ENCODE measurements at regions not wholly inside any gene's neighbourhood (a gene's known extent, or its start where the extent isn't known, plus 50 kb on each side); places are given as distances from the start of the nearest gene placed in this dataset.
"Not testable (repeated sequence)": the region's sequence is repeated elsewhere in the genome, so short reads cannot be mapped to it uniquely, and the experiment has no call there.

DNA sequence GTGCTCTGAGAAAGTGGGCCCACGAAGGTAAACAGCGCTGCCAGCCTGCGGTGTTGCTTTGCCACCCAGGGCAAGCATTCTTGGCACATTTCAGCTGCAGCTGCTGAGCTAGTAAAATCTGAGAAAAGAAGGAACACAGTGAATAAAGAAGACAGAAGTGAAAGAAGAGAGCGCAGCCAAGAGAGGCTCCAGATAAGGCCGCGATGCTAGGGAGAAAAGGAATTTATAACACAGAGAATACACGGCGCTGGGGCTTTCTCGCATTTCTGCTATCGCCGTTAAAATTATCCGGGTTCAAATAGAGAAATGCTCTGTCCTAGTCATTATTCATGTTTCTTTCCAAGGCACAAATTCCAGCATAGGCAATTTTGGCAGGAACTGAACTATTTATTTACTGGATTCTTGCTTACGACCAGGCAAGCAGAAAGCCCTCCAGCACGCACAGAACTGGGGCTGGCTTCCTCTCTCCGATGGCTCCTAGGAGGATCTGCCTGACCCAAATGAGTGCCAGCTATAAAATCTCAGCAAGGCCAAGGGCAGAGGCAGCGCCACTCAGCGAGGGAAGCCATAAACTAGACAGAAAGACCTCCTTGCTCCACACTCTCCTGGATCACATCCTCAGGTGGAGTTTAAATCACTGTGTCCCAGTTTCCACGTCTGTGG lies 111.2 kb downstream of the ATPSCKMT start:
- intact Hi-C loops (cut with micrococcal nuclease): no loop called here
- DNase-seq (no peak), ATAC-seq (no peak)

DNA sequence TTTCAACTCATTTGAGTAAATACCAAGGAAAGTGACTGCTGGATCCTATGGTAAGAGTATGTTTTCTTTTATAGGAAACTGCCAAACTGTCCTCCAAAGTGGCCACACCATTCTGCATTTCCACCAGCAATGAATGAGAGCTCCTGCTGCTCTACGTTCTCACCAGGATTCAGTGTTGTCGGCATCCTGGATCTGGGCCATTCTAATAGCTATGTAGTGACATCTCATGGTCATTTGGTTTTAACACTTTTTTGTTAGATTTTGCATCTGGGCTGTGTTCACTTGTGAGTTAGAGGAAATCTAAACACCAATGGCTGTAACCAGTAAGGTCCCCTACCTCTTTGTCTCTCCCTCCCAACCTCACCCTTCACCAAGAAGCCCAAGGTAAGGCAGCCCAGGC lies 115.9 kb downstream of the ATPSCKMT start:
- no peak for ATAC-seq

DNA sequence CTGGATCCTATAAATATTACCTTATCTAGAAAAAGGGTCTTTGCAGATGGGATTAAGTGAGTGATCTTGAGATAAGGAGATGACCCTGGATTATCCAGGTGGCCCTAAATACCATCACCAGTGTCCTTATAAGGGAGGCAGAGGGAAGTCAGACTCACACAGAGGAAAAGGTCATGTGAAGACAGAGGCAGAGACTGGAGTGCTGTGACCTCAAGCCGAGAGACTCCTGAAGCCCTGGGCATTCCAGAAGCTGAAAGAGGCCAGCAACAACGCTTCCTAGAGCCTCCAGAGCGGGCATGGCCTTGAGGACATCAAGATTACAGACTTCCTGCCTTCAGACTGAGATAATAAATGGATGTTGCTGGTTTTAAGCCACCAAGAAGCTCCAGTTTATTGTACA lies 118.8 kb downstream of the ATPSCKMT start:
- ATAC-seq: no peak
- intact Hi-C loops (cut with micrococcal nuclease): no loop called here
- no peak for DNase-seq

More for the DNA sequence above, 115.9 kb downstream of the ATPSCKMT start:
- DNase-seq: no peak
- intact Hi-C loops (cut with micrococcal nuclease): no loop called here

DNA sequence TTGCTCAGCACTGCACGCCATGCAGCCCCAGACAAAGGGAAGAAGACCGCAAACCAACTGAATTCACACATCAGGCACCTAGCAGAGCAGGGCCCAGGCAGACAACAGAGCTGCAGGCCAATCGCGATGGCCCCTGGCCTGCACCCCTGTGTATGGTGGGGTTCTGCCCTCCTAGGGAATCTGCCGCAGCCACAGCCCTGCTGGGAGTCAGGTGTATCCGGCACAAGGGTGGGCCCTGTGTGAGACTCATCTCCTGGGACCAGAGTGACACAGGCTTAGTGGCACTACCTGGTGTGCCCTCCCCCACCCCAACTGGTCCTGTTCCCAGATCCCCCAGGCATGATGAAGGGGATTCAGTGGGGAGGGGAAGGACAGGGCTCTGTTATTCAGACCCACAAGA lies 122.8 kb downstream of the ATPSCKMT start:
- intact Hi-C loops (cut with micrococcal nuclease): no loop called here
- no peak for ATAC-seq
- no peak for DNase-seq

DNA sequence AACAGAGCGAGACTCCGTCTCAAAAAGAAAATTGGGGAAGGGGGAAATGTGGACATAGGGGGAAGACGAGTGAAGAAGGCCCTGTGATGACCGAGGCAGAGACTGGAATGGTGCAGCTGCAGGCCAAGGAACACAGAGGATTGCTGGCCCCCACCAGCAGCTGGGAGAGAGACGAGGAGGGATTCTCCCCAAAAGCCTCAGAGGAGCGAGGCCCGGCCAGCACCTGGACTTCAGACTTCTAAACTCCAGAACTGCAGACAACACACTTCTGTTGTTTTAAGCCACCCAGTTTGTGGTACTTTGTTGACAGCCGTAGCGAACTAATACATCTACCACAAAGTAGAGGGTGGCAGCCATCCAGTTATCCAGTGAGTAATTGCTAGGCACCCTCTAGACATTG lies 124.6 kb downstream of the ATPSCKMT start:
- DNase-seq (no peak), ATAC-seq (no peak)
- intact Hi-C loops (cut with micrococcal nuclease): no loop called here

DNA sequence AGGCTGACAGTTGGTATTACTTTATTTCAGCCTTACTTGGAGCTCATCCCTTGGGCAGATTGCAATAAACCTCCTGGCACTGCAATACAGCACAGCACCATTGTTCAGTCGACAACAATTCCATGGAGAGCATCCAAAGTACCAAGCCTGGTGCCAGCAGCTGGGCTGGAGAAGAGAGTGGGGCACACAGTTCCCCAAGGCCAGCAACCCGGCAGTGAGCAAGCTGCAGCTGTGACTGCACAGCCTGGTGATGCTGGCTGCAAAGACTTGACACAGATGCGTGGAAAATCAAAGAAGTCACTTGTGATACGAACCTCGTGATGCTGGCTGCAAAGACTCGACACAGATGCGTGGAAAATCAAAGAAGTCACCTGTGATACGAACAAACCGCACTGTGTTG lies 125.4 kb downstream of the ATPSCKMT start:
- peak; percentile 65 for DNase-seq
- peak; percentile 97 for ATAC-seq
- intact Hi-C loops (cut with micrococcal nuclease): no loop called here

DNA sequence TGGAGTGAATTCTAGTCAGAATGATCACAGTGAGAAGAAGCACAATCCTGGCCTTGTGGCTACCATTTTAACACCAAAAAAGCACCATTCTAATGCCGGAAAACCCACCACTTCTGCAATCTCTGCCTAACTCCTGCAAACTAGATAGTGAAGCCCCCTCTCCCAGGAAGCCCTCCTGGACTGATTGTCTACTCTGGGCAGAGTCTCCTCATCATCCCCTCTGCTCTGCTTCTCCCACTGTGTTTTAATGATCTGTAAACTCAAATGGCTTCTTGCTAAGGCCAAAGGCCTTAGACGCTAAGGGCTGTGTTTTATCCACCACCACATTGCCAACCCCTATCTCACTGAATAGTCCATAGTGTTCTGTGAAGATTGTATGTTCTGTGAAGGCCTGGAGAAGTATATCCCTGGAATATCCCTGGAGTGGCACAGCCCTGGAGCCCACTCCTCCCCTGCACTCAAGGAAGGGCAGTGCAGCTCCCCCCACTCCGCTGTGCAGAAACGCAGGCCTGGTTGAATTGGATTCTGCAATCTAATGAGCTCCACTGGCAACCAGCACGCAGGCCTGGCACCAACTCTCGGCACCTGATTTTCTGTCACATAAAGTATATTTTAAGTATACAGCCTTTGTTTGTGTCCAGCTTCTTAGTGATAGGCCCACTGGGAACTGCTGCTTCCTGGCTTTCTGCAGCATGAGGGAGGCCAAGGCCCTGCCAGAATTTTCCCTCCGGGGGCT lies 126.3 kb downstream of the ATPSCKMT start:
- intact Hi-C loops (cut with micrococcal nuclease): no loop called here
- ATAC-seq: peak; percentile 70

DNA sequence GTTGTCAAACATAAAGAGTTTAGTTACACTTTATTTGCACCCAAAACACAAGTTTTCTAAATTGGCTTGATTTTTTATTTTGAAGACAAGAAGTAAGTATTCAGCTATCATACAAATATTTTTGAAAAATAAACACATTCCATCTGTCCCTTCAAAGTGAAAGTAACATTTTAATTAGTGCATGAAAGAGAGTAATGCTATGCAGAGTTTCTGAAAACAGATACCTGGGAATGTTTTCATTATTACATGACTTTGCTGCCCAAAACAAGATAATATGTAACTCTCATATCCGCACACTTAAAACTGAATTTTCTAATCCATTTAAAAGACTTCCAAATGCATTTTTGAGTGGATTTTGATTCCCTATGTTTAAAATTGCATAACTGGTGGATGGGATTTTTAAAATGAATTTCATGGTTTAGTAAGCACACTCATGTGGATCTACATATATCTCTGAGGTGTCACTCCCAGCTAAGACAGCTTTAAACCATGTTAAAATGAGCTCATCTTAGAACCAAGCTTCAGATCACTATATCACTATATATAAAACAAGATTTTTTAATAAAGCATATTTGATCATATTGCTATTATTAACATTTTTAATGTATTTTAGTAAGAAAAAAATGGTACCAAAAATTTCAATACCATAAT lies 127.5 kb downstream of the ATPSCKMT start:
- ATAC-seq (no peak), DNase-seq (no peak)
- intact Hi-C loops (cut with micrococcal nuclease): no loop called here

More for the DNA sequence above, 126.3 kb downstream of the ATPSCKMT start:
- no peak for DNase-seq

DNA sequence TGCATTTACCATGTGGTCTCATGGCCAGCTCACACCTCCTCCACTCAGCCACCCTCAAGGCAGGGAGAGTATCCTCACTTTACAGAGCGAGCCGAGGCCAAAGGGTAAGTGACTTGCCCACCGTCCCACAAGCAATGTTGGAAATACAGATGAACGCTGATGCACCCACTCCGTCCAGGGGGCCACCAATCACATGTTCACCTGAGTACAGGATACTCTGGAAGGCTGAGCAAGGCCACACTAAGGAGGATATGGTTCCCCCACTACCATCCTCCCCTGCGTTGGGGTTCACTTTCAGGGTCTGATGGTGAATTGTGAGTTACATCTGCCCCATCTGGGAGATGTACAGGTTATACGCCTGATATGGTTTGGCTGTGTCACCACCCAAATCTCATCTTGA lies 128.8 kb downstream of the ATPSCKMT start:
- intact Hi-C loops (cut with micrococcal nuclease): no loop called here
- DNase-seq (no peak), ATAC-seq (no peak)

DNA sequence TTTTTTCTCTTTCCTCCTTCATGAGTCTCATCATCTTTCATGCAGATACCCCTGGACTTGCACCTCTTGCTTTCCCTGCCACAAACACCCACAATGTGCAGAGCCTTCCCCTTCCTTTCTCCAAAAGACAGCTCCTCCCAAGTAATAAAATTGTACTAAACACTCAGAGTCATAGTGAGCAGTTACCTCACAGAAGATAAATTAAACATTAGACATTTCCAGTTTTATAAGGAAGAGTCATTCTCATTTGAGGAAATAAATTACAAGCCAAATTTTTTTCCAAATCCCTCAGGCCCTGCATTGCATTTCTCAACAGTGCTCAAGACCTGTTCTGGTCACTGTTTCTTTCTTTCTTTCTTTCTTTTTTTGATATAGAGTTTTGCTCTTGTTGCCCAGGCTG lies 131.5 kb downstream of the ATPSCKMT start:
- no peak for ATAC-seq
- intact Hi-C loops (cut with micrococcal nuclease): no loop called here
- DNase-seq: no peak

DNA sequence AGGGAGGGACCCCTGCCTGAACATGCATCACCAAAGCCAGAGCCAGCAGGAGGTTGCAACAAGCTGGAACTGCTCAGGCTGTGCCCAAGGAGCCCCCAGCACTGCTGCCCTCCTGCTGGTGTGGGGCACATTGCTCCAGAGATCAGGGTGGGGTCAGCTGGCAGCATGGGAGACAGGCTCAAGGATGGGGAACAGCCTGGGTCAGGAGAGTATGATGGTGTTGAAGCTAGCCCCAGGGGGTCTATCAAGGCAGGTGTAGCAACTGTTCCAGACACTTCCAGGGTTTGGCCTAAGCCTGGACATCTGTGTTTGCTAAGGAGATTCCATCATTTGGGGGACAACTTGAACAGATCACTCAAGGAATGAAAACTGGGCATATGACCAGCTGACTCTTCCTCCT lies 133.1 kb downstream of the ATPSCKMT start:
- intact Hi-C loops (cut with micrococcal nuclease): no loop called here
- DNase-seq (no peak), ATAC-seq (no peak)

DNA sequence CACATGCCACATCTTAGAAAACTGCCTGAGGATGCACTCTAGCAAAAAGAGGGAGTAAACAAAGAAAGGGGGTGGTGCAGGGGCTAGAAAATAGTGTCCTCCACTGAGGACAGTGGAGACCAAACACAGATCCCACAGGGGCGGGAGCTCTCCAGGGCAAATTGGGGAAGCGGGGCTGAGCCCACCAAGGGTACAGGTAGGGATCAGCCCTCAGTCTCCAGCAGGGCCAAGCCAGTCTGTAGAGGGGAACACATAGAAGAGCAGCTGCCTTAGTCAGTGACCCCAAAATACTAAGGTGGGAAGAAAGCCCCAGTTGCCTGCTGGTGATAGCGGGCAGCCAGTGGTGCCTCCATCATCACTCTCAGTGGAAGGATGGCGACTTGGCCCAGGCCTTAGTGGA lies 134.0 kb downstream of the ATPSCKMT start:
- ATAC-seq (no peak), DNase-seq (no peak)
- intact Hi-C loops (cut with micrococcal nuclease): no loop called here

DNA sequence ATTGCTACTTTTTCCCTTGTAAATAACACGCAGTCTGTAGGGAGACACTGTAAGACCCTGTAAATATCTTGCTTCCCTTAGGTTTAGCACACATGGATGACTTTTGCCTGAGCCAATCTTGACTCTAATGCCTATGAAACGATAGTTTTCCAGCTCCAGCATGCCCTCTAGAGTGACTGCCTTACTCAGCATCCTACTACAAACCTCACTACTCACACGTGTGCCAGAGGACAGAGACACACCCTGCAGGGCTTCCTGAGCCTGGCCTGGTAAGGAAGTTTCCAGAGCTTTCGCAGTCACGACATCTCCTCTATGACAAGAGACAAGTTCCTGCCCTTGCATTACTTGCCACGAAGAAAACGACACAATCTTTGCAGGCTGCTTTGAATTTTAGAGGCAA lies 138.1 kb downstream of the ATPSCKMT start:
- ATAC-seq (peak; percentile 68), DNase-seq (no peak)
- intact Hi-C loops (cut with micrococcal nuclease): no loop called here

DNA sequence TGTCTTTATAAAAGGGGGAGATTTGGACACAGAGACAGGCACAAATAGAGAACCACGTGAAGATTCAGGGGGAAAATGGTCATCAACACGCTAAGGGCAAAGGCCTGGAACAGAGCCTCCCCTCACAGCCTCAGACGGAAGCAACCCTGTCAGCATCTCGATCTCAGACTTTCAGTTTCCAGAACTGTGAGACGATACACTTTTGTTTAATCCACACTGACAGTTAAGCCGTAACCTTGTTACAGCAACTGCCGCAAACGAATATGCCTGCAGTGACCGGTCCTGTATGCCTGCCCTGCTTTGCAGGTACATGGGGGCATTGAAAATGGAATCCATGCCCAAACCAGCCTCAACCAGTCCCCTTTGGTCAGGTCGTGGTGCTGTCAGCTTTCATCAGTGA lies 139.5 kb downstream of the ATPSCKMT start:
- ATAC-seq (no peak), DNase-seq (no peak)
- intact Hi-C loops (cut with micrococcal nuclease): no loop called here

DNA sequence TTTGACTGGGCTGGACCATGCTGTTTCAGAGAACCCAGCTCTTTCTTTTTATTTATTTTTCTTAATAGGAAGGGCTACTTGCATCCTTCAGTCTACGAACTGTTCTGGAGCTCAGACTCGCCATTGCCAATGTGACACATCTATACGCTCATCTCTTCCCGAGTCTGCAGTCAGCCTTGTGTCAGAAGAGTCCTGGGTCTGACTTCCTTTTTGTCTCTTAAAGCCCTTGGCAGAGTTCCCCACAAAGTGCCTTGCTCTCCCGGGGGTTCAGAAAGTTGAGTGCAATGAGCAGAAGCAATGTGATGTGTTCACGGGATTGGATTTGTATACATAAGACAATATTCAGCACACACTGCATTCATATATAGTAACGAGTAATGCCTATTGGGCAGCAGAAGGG lies 140.4 kb downstream of the ATPSCKMT start:
- intact Hi-C loops (cut with micrococcal nuclease): no loop called here
- ATAC-seq (no peak), DNase-seq (no peak)

DNA sequence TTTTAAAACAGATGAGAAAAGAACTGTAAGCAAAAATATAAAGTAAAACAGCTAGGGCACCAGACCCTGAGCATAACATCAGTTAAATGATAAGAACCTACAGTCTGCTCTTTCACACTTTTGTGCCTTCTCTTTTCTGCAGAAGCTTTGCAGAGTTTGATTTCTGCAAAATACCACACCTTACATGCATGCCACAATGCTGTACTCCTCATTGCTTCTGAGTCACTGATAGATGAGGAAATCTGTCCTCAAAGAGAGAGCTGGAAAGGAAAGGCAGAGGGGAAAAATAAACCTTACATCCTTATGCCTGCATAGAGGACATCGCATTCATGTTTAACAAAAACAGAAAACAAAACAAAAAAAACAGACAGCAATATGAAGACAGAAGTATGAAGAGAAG lies 142.9 kb downstream of the ATPSCKMT start:
- DNase-seq (no peak), ATAC-seq (no peak)
- intact Hi-C loops (cut with micrococcal nuclease): no loop called here

DNA sequence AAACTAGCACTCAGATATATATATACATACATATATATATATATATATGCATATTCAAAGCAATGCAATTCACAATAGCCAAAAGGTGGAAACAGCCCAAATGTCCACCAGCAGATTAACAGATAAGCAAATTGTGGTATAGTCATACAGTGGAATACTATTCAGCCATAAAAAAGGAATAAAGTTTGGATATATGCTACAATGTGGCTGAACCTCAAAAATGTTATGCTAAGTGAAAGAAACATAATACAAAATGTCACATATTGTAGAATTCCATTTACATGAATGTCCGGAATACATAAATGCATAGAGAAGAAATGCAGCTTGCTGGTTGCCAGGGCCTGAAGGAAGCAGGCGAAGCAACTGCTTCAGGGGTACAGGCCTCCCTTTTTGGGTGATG lies 143.4 kb downstream of the ATPSCKMT start:
- no peak for ATAC-seq
- no peak for DNase-seq
- intact Hi-C loops (cut with micrococcal nuclease): no loop called here

DNA sequence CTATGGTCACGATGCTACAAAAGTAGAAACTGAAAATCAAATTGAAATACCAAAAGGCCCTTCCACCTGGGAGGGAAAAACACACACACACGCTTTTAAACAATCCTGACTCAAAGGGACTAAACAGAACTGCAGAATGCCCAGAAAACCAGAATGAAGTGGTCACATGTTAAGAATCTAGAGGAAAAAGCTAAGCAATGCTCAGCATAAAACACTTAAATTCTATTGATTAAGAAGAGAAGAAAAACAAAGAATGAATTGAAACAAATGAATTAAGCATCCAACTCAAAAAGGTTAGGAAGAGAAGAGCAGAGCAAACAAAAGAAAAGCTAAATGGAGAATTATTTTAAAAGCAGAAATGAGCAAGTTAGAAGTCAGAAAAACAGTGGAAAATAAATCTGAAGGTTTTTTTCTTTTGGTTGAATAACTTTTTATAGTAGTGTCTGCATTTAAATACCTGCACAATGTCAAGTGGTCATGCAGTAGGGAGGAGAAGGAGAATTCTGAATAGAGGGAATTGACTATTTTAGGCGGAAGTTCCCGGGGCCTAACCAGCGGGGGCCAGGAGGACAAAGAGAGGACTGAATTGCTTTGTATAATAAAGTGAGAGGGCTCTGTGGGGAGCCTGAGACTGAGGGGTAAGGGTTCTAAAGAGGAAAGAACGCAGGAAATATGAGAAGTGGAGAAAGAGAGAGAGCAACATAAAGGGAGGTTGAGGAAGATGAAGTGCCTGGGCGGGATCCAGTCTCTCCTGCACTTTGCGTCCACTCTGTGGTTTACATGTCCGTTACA lies 146.8 kb downstream of the ATPSCKMT start:
- intact Hi-C loops (cut with micrococcal nuclease): no loop called here
- no peak for ATAC-seq
- no peak for DNase-seq

DNA sequence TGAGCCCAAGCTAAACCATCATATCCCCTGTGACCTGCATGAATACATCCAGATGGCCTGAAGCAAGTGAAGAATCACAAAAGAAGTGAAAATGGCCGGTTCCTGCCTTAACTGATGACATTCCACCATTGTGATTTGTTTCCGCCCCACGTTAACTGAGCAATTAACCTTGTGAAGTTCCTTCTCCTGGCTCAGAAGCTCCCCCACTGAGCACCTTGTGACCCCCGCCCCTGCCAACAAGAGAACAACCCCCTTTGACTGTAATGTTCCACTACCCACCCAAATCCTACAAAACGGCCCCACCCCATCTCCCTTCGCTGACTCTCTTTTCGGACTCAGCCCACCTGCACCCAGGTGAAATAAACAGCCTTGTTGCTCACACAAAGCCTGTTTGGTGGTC lies 147.5 kb downstream of the ATPSCKMT start:
- intact Hi-C loops (cut with micrococcal nuclease); DNase-seq; ATAC-seq: not testable (repeated sequence)

DNA sequence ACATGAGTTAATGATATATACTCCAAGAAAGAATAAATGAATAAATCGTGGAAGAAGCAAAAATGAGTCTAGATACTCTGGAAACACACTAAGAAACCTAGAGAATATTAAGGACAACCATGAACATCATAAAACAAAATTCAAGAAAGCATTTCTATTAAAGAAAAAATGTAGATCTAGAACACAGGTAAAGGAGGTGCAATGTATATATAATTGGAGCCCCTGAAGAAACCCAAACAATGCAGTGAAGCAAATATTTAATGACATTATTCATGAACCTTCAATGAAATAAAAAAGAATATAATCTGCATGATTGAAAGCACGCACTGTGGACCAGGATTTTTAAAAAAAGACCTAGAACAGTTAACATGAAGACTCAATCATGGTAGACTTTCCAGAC lies 150.1 kb downstream of the ATPSCKMT start:
- DNase-seq (no peak), ATAC-seq (no peak)
- intact Hi-C loops (cut with micrococcal nuclease): no loop called here
